ENCODE measurements at regions not wholly inside any gene's neighbourhood (a gene's known extent, or its start where the extent isn't known, plus 50 kb on each side); places are given as distances from the start of the nearest gene placed in this dataset.

DNA sequence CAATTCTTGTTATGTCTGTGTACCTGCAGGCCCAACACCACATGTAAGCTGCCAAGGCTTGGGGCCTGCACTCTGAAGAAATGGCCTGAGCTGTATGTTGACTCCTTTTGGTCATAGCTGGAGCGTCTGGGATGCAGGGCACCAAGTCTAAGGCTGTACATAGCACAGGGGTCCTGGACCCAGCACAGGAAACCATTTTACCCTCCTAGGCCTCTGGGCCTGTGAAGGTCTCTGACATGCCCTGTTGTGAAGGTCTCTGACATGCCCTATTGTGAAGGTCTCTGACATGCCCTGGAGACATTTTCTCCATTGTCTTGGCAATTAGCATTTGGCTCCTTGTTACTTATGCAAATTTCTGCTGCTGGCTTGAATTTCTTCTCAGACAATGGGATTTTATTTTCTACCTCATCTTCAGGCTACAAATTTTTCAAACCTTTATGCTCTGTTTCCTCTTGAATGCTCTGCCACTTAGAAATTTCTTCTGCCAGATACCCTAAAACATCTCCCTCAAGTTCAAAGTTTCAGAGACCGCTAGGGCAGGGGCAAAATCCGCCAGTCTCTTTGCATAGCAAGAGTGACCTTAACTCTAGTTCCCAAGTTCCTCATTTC, 246.7 kb upstream of the B3GALT2 start:
- TF ChIP-seq POLR2A (IDR thresholded peaks at IDR 0.05; ENCODE audit: low read depth, low read length): no peak
- TF ChIP-seq, protein P1, sequence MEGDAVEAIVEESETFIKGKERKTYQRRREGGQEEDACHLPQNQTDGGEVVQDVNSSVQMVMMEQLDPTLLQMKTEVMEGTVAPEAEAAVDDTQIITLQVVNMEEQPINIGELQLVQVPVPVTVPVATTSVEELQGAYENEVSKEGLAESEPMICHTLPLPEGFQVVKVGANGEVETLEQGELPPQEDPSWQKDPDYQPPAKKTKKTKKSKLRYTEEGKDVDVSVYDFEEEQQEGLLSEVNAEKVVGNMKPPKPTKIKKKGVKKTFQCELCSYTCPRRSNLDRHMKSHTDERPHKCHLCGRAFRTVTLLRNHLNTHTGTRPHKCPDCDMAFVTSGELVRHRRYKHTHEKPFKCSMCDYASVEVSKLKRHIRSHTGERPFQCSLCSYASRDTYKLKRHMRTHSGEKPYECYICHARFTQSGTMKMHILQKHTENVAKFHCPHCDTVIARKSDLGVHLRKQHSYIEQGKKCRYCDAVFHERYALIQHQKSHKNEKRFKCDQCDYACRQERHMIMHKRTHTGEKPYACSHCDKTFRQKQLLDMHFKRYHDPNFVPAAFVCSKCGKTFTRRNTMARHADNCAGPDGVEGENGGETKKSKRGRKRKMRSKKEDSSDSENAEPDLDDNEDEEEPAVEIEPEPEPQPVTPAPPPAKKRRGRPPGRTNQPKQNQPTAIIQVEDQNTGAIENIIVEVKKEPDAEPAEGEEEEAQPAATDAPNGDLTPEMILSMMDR (IDR thresholded peaks at IDR 0.05; ENCODE audit: extremely low read depth in 1 of 2, insufficient read depth in 1 of 2, low read depth in 1 of 2, low read length in 2 of 2): no peak
